Hematopoietic multipotent progenitor cell treated with erythropoietin and hydrocortisone succinate and interleukin-3 and kit ligand, for 4 days (in vitro differentiated cells): ENCODE measurements at regions not wholly inside any gene's neighbourhood (a gene's known extent, or its start where the extent isn't known, plus 50 kb on each side); places are given as distances from the start of the nearest gene placed in this dataset.

Source experiments
- DNase-seq: peaks from one replicate; pipeline ENCODE4 v3.0.0-alpha.2; 2015

DNA sequence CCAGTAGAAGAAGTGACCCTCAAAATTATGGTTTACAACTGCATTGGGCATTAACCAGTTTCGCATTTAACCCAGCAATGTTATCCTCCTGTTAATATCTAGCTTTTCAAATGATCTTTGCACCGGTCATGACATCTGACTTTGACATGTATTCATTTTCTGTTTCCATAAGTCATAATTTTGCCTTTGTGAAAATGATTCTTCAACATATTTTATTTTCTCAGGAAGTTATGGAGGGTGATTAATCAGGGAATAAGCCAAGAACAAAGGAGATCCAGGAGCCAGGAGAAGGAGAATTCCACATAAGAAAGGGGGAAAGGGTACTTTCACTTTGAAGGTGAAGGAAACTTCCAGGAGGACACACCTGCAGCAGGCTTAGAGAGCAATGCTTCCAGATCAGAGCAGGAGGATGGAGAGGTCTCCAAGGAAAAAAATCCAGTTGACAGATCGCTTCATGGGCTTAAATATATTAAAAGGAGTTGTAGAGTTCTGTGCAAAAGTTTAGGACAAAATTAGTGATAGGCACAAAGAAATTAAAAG lies 92.1 kb upstream of the FAM3C start:
- no peak for DNase-seq

DNA sequence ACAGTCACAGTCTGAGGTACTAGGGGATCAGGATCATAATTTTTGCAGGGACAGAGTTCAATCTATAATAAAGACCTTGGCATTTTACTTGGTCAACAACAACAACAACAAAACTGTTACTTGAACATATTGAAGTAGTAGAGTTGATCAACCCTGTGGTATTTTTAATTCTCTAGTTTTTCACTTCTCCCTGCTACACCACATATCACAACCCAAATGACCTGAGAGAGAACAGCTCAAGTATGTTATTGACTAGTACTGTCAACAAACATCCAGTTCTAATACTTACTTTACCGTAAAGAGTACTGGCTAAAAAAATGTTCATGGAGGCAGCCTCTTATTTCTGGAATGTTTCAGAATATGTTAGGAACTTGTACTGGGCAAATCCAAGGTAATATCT lies 90.5 kb upstream of the FAM3C start:
- no peak for DNase-seq

DNA sequence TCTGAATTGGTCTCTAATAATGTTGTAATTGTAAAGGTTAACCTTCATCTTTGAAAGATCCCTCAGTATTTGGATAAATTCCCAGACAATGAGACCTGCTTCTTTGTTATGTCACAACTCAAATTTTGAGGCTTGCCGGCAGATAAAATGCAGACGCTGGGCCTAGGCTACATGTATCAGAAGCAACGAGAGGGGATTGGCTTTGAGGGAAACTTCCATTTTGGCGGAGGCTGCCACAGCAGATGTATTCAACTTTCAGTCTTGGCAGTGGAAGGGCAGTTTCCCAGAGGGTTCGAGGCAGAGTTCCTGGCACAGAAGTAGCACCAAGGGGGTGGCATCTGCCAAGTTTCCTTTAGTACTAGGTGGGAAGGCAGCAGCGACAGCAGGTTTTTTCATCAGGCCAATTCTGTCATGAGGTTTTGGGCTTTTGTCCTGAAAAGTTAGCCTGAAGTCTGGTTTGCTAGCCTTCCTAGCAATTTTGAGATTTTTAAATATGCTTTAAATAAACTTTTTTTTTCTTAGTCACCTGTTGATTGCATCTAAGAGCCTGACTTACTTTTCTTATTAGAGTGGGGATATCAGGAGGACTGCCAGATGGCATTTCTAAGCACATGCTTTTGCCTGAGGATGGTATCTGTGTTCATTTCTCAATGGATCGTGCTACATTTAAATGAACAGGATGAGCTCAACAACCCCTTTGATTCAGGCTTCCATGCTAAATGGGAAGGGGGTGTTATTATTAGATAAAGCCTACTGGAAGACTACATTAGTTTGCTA lies 89.5 kb upstream of the FAM3C start:
- no peak for DNase-seq

DNA sequence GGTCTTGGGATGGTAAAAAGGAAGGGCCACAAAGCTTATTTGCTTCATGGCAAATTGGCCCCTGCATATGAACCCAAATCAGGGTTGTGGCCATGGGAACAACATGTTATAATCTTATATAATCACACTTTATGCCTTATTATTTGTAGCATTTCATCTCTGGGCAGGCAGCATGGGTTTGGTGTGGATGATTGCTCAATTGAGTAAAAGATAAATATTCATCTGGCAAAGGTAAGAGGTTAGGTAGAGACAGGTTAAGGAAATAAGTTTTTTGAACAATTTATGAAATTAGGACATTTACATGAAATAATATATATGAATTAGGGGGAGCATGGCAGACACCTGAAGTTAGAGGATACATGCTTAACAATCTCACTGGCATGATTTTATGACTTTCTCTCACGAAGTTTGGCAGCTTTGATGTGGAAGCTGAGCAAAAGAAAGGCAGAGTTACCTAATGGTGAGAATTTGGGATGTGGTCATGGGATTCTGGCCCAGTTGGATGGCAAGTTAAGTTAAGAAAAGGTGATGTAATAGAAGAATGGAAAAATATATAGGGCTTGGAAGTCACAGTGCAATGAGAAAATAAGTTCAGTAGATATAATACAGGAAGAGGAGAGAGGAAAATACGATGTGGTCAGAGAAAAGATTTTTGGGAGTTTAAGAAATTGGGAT lies 88.1 kb upstream of the FAM3C start:
- DNase-seq, result no peak

DNA sequence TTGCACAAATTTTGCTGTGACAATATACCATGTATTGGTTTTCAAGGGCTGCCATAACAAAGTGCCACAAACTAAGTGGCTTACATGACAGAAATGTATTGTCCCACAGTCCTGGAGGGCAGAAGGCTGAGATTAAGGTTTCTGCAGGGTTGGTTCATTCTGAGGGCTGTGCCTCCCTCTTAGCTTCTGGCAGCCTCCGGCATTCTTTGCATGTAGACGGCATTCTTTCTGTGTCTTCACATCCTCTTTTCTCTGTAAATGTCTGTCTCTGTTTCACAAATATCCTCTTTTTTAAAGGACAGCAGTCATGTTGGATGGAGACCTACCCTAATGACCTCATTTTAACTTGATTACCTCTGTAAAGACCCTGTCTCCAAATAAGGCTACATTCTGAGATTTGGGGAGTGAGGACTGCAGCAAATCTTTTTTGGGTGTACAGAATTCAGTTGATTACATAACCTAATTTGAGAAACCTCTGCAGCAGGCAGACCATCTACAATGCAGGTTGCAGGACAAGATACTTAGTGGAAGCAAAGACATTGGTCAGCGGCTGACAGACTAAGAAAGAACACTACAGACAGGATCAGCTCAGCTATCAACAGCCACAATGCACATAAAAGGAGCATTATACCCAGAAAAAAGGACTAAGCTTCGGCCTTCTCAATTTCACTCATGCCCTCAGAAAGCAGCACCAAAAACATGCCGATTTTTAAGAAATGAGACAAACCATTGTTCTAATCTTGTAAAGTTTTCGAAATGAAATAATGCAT lies 84.6 kb upstream of the FAM3C start:
- no peak for DNase-seq

DNA sequence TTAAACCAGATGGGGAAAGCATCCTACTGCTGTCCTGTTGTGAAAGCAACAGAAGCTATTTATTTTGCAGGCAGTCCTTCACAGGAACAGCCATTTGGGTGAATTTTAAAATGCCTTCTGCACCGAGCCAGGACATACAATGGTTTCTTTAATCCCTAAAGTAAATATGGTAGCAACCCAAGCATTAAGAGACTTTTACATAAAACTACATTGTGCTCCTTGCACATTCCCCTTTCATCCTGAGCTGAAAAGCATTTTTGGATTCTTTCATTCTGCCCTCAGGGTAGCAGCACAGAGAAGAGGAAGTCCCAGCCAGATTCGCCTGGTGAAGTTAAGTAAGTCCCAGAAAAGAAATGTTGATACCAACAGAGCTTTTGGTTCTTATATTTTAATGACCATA lies 84.0 kb upstream of the FAM3C start:
- no peak for DNase-seq

DNA sequence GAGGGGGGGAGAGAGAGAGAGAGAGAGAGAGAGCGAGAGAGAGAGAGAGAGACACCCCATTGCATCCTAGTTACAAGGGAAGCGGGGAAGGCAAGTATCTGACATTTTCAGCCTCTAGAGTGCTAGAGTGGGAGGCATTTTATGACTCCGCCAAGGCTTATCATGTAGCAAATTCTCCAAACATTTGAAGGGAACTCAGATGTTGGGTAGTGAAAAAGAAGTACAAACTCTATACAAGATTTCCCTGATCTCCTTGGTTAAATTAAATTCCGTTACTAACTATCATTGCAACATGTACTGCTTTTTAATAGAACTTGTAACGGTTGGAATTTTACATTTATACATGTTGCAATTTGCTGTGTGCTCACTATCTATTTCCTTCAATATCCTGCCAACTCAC lies 83.4 kb upstream of the FAM3C start:
- DNase-seq, result no peak

DNA sequence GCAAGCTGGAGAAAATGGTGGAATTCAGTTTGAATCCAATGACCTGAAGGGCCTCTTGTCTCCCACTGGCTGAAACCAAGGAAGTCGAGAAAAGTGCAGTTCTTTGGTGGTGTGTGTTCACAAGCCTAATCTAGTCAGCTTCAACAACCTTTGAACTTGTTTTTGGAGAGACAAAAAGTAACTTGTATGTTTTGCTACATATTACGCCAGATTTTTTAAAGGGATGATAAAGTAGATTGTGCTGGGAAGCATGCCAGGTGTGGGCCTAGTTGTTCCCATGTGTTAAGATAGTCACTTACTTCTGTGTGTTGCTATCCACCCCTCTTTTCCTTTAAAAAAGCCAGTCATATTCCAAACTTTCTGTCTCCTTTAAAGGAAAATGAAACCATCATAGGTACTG lies 79.7 kb upstream of the FAM3C start:
- no peak for DNase-seq

DNA sequence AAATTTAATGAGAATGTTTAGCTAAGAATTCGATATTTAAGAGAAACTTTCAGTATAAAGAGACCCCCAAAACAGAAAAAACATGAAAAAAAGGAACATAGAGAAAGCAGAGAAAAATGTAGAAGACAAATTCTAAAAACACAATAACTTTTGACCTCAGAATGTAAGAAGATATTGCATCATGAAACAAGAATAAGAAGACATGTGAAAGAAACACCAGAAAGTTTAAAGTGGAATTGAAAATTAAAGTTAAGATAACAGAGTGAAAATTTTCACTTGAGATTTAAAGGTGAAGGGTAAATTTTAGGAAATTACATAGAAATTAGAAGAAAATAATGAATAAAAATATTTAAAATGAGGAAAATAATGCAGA lies 78.2 kb upstream of the FAM3C start:
- DNase-seq, result no peak

DNA sequence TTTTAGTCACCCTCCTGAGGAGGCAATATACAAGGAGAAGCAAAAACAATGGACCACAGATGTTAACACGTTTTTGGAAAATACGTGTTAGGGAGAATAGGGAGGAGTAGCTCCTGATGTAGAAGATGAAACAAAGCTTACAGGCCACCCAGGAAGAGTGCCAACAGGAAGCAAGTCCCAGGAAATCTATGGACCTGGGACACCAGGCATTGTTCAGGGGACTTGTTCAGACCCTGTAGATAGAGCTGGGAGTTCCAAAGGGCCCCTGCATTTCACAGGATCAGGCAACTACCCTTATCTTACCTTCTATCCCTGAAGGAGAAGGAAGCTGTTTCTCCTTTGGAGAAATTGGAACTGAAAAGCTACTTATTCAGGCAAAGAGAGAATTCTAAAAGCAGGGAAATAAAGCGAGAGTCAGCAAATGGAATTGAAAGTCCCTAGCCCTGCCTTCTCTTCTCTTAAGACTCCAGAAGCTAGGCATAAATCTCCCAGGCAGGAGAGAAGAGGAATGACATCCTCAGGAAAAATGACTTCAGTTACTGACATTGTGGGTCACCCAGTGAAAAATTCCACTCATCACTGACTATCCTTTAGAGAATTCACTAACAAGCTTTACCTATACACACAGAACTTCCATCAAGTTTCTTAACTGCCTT lies 77.7 kb upstream of the FAM3C start:
- no peak for DNase-seq

DNA sequence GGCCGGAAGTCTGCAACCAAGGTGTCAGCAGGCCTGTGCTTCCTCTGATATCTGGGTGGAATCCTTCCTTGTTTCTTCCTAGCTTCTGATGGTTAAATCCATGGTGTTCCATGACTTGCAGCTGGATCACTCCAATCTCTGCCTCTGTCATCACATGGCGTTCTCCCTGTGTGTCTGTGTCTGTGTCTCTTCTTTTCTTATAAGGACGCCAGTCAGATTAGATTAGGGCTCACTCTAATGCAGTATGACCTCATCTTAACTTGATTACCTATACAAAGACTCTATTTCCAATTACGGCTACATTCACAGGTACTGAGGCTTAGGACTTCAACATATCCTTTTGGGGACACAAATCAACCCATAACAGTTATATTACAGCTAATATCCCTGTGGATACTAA lies 70.3 kb upstream of the FAM3C start:
- DNase-seq, result no peak

DNA sequence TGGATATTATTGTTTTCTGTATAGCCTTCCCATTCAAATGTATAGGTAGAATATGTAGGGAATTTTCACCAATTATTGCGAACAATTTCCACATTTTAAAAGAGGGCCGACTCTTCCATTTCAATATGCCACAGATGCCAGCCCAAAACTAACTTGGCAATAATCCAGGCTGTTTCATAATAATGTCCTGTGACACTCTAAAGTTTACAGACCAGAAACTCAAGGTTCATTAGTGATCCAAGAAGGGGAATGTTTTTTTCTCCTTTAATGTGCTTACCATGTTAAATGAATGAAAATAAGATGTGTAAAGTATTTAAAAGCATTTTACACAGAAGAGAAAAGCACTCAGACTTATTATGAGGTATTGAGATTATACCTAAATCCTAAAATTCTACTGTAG lies 63.0 kb upstream of the FAM3C start:
- no peak for DNase-seq

DNA sequence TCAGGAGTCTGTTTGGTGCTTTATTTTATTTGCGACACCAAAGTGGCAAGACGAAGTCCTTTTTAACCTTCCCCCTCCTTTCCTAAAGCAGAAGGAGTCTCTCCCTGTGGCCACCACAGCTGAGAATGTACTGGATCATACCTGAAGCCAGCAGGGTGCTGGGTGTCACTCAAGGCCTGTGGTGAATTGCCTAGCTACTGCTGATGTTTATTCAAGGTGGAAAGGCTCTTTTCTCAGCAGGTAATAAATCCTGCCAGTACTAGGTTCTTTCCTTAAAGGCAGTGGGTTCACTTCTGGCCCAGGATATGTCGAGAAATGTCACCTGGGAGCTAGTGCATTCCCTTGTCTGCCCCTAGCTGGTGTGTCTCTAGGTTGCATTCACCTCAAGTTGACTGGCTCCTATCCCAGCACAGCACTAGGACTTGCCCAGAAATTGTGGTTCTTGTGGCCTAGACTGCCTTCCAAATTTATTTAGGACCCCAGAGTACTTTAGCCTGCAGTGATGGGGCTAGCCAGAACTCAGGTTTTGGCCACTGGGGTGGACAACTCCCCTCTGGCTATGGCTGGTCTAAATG lies 60.8 kb upstream of the FAM3C start:
- DNase-seq, result no peak

DNA sequence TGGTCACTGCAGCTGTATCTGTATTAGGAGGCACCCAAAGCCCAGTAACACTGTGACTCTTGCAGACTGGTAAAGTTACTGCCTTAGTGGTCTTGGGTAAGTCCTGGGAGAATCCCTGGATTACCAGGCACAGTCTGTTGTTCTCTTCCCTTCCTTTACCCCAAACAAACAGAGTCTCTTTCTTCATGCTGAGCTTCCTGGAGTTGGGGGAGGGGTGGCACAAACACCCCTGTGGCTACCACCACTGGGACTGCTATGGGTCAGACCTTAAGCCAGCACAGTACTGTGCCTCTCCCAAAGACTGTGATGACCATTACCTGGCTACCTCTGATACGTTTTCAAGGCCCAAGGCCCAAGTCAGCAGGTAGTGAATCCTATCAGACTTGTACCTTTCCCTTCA lies 59.9 kb upstream of the FAM3C start:
- DNase-seq, result no peak

DNA sequence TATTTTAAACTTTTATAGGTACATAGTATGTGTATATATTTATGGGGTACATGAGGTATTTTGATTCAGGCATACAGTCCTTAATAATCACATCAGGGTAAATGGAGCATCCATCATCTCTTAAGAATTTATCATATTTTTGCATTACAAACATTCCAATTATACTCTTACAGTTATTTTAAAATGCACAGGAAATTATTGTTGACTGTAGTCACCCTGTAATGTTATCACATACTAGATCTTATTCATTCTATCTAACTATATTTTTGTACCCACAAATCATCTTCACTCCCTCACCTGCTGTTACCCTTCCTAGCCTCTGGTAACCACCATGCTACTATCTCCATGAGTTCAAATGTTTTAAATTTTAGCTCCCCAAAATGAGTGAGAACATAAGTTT lies 56.3 kb upstream of the FAM3C start:
- DNase-seq, result no peak

DNA sequence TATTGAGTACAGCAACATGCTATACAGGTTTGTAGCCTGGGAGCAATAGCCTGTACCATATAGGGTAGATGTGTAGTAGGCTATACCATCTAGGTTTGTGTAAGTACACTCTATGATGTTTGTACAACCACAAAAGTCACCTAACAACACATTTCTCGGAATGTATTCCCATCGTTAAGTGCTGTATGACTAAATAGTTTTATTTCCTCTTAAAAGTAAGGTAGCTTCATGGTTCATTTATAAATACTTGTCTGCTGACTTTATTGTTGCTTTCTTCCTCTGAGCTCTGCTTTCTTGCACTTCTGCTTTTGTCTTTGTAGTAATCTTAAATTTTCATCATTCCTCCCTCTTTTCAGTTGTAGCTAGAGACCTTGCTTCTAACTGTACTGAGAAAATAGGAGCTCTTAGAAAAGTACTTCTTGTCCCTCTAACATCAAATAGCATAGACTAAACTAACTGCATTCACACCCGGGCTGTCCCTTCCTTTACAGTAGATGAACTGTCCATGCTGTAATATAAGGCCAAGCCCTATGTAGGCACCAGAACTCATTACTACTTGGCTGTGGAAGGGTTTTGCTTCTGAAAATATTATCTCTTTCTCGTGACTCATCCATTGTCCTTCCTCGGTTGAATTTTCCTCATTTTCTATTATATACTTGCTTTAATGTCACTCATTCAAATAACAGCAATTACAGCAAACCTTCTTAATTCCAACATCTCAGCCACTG lies 55.4 kb upstream of the FAM3C start:
- no peak for DNase-seq

DNA sequence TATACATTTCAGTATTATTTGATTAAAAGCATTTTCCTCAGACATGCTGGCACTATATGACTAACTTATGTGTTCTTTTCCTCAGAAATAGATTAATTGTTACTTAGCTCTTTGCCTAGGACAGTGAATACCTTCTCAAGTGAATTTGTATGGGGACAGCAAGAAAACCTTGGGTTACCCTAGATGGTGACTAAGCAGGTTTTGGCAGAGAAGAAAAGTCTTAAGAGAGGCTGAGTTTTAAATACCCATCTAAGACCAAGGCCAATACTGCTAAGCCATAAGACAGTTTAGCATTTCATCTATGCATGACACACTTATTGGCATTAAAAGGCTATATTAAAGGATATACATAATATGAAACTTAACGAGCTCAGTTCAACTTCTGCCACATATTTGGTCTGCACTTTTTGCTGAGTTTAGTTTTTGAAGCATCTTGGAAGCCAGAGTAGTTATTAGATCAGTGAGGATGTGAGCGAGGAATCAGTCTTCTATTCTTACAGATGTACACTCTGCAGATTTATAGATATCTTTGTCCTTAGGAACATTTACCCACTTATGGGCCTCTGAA lies 54.6 kb upstream of the FAM3C start:
- no peak for DNase-seq

DNA sequence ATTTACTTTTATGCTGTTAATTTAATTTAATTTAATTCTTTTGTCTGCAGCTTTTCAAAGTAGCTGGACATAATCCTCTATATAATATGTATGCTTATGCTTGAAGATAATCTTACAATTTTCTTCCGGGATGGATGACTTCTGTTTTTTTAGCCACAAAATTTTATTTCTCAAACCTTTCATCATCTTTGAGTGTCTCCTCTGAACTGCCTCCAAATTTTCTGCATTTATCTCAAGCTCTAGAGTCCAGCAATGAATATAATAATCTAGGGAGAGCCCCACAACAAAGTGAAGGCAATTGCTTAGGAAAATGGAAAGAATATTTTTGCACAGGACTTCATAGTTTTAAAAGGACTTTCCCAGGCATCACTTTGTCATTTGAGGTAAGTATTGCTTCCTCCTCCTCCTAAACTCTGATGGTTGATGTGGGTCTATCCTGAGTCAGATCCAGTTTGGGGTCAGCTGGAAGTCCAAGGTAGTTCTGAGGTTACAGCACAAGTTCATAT lies 53.7 kb upstream of the FAM3C start:
- no peak for DNase-seq

DNA sequence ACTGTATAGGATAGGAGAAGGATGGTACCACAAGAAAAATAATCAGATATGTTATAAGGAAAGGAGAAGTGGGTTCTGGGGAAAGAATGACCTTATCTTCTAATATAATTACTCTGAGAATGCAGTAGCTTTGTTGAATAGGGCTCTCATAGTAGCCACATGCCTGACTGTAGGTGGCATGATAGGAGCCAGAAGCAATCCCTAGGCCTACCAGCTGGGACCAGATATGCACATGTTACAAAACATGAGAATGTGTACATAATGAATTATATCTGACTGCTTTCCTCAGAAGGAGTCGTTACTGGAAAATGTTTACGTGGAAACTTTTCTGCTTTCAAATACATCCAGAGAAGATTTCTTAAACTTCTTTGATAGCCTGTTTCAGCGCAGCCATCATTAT lies 53.2 kb upstream of the FAM3C start:
- DNase-seq, result peak; percentile 20

DNA sequence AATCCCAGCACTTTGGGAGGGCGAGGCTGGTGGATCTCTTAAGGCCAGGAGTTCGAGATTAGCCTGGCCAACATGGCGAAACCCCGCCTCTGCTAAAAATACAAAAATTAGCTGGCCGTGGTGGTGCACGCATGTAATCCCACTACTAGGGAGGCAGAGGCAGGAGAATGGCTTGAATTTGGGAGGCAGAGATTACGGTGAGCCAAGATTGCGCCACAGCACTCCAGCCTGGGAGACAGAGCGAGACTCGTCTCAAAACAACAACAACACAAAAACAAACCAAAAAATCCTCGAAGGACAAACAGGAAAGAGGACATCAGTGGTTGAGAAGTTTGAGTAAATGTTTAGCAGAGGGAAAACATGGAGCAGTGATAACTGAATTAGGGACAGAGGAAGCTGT lies 52.3 kb upstream of the FAM3C start:
- DNase-seq, result no peak

DNA sequence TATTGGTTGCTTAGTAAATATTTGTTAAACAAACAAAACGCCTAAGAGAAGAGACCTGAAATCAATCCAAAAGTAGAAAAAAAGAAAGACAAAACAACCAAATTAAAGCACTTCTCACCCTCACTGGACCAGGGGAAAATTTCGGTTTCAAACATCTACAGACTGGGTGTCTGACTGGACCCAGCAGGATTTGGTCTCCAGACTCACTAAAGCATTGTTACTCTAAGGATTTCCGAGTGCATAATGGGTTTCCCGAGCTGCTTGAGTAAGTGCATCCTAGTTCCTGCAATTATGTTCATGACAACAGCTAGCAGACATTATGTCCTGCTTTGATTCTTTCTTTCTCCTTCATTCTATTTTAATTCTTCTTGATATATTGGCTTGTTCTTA lies 51.8 kb upstream of the FAM3C start:
- DNase-seq, result no peak
